HCT116 (cell line): ENCODE measurements at regions not wholly inside any gene's neighbourhood (a gene's known extent, or its start where the extent isn't known, plus 50 kb on each side); places are given as distances from the start of the nearest gene placed in this dataset.

Experiments
- ATAC-seq: fragments of 200-7000 bp; cut with Tn5 transposase; 2 replicates; pipeline ENCODE4 v1.9.1; 2020; ENCODE audit warnings: mild to moderate bottlenecking, moderate library complexity
- BruUV-seq: library from RNA; stranded (reverse); fragments of 400-500 nt; replicated peaks from 2 replicates; lab custom pipeline; 2021; lab: Mats Ljungman, UMichigan
- CTCF ChIA-PET: fragments of 300-600 bp; sonication (Branson Sonifier 250); formaldehyde crosslinking; loops from one replicate; lab custom pipeline; 2021; ENCODE audit warnings: antibody characterized with exemption; lab: Charles Lee
- POLR2A ChIA-PET: fragments of 300-600, 350-600 bp; sonication (Branson Sonifier 250); formaldehyde crosslinking; loops from one replicate; lab custom pipeline; 2021; ENCODE audit warnings: antibody characterized with exemption; lab: Charles Lee
- RAD21 ChIA-PET, 2 experiments: fragments of 300-600 bp; sonication (Branson Sonifier 250); formaldehyde crosslinking; loops; one replicate each; lab custom pipeline; 2023; ENCODE audit warnings: low total read pairs in 2 of 2; ENCODE audit not compliant: uncharacterized antibody in 2 of 2, unreplicated experiment in 2 of 2, low non-redundant PET in 1 of 2; lab: Charles Lee
- DNase-seq: peaks from one replicate; pipeline ENCODE4 v3.0.0-alpha.2; 2010; ENCODE audit warnings: low read depth, low spot score
- H2AFZ ChIP-seq: fragments of 200-600 bp; shearing (Covaris generic), sonication (generic); 2 replicates; pipeline ENCODE4 v1.6.1; 2017; ENCODE audit warnings: low read depth, mixed run types, mixed read lengths, antibody characterized with exemption, low read length; ENCODE audit not compliant: poor library complexity, severe bottlenecking
- H3K27ac ChIP-seq: 2 replicates; pipeline ENCODE4 v1.5.1; 2012; ENCODE audit warnings: low read depth, low read length
- H3K27me3 ChIP-seq: fragments of 200-600 bp; sonication (generic); 2 replicates; pipeline ENCODE4 v1.6.1; 2016; ENCODE audit warnings: mixed run types, low read length, mixed read lengths; ENCODE audit not compliant: insufficient read depth
- H3K36me3 ChIP-seq, 2 experiments: fragments of 200-500 bp in 1 of 2; fragments of 200-600 bp in 1 of 2; sonication (Bioruptor generic) in 1 of 2; sonication (generic) in 1 of 2; 2 replicates each; pipeline versions ENCODE4 v1.5.1 to v1.6.1; 2014 to 2016; ENCODE audit warnings: low read length in 2 of 2, inconsistent platforms in 1 of 2, mixed read lengths in 1 of 2, mixed run types in 1 of 2; ENCODE audit not compliant: insufficient read depth in 2 of 2, control insufficient read depth in 1 of 2
- H3K4me1 ChIP-seq, 2 experiments: fragments of 200-600 bp in 1 of 2; sonication (generic) in 1 of 2; 2 replicates each; pipeline versions ENCODE4 v1.5.1 to v1.6.1; 2012 to 2017; ENCODE audit warnings: low read length in 2 of 2, inconsistent platforms in 1 of 2, mild to moderate bottlenecking in 1 of 2, mixed read lengths in 1 of 2, mixed run types in 1 of 2, moderate library complexity in 1 of 2; ENCODE audit not compliant: insufficient read depth in 2 of 2, control insufficient read depth in 1 of 2
- H3K4me2 ChIP-seq: fragments of 200-600 bp; sonication (generic); 2 replicates; pipeline ENCODE4 v1.6.1; 2017; ENCODE audit warnings: mixed run types, low read length, mixed read lengths
- H3K4me3 ChIP-seq, 2 experiments: fragments of 200-600 bp in 1 of 2; sonication (generic) in 1 of 2; replicated peaks in 1 of 2; 2 replicates each; pipeline ENCODE4 v1.5.1; 2011 to 2016; ENCODE audit warnings: low read length in 2 of 2, control low read depth in 1 of 2, low read depth in 1 of 2, mild to moderate bottlenecking in 1 of 2, mixed read lengths in 1 of 2, mixed run types in 1 of 2
- H3K79me2 ChIP-seq: fragments of 200-600 bp; sonication (generic); 2 replicates; pipeline ENCODE4 v1.6.1; 2017; ENCODE audit warnings: mild to moderate bottlenecking, mixed run types, low read length, moderate library complexity, mixed read lengths; ENCODE audit not compliant: insufficient read depth
- H3K9ac ChIP-seq: fragments of 200-600 bp; sonication (generic); 2 replicates; pipeline ENCODE4 v1.6.1; 2016; ENCODE audit warnings: low read length, mixed read lengths
- H3K9me2 ChIP-seq: fragments of 200-600 bp; sonication (generic), shearing (Covaris generic); 2 replicates; pipeline ENCODE4 v1.6.1; 2017; ENCODE audit warnings: mixed run types, mild to moderate bottlenecking, moderate library complexity; ENCODE audit not compliant: insufficient read depth
- H3K9me3 ChIP-seq, 2 experiments: fragments of 200-500 bp in 1 of 2; fragments of 200-600 bp in 1 of 2; sonication (Bioruptor generic) in 1 of 2; sonication (generic) in 1 of 2; 2 replicates each; pipeline ENCODE4 v1.6.1; 2014 to 2017; ENCODE audit warnings: low read length in 2 of 2, mixed read lengths in 2 of 2, inconsistent platforms in 1 of 2, low read depth in 1 of 2, mild to moderate bottlenecking in 1 of 2, mixed run types in 1 of 2, moderate library complexity in 1 of 2; ENCODE audit not compliant: control insufficient read depth in 1 of 2, insufficient read depth in 1 of 2
- H4K20me1 ChIP-seq: fragments of 200-600 bp; sonication (generic), shearing (Covaris generic); 2 replicates; pipeline ENCODE4 v1.6.1; 2017; ENCODE audit warnings: mixed run types, mild to moderate bottlenecking, moderate library complexity; ENCODE audit not compliant: insufficient read depth
- CBX3 ChIP-seq: IDR thresholded peaks from 2 replicates; pipeline ENCODE4 v1.6.1; 2012; ENCODE audit warnings: low read depth
- CEBPB ChIP-seq: IDR thresholded peaks from 2 replicates; pipeline ENCODE4 v1.6.1; 2012; ENCODE audit warnings: low read depth
- EGR1 ChIP-seq: IDR thresholded peaks from 2 replicates; pipeline ENCODE4 v1.6.1; 2012; ENCODE audit warnings: low read depth
- ELF1 ChIP-seq: IDR thresholded peaks from 2 replicates; pipeline ENCODE4 v1.6.1; 2012; ENCODE audit warnings: low read depth, borderline replicate concordance
- EZH2 ChIP-seq: fragments of 200-600 bp; sonication (generic); IDR thresholded peaks from 2 replicates; pipeline ENCODE4 v1.6.1; 2017; ENCODE audit warnings: antibody characterized with exemption, mixed run types
- EZH2phosphoT487 ChIP-seq: fragments of 200-600 bp; IDR thresholded peaks from 2 replicates; pipeline ENCODE4 v1.6.1; 2018; ENCODE audit warnings: antibody characterized with exemption, borderline replicate concordance
- JUND ChIP-seq: IDR thresholded peaks from 2 replicates; pipeline ENCODE4 v1.6.1; 2012
- POLR2A ChIP-seq: IDR thresholded peaks from 2 replicates; pipeline ENCODE4 v1.7.0; 2011; ENCODE audit warnings: borderline replicate concordance; ENCODE audit not compliant: insufficient read depth, insufficient read length; ENCODE audit errors: extremely low read depth
- POLR2AphosphoS5 ChIP-seq: IDR thresholded peaks from 2 replicates; pipeline ENCODE4 v1.6.1; 2011; ENCODE audit warnings: mild to moderate bottlenecking, low read depth, low read length, moderate library complexity
- RAD21 ChIP-seq: IDR thresholded peaks from 2 replicates; pipeline ENCODE4 v1.6.1; 2012; ENCODE audit warnings: low read depth, mild to moderate bottlenecking
- SIN3A ChIP-seq: IDR thresholded peaks from 2 replicates; pipeline ENCODE4 v1.6.1; 2012; ENCODE audit warnings: low read depth
- SRF ChIP-seq: IDR thresholded peaks from 2 replicates; pipeline ENCODE4 v1.6.1; 2012; ENCODE audit warnings: low read depth
- YY1 ChIP-seq: IDR thresholded peaks from 2 replicates; pipeline ENCODE4 v1.6.1; 2011; ENCODE audit warnings: low read length, low read depth, moderate library complexity, mild to moderate bottlenecking; ENCODE audit not compliant: insufficient replicate concordance; ENCODE audit errors: extremely low read depth
- ZNF274 ChIP-seq: fragments of 200-500 bp; sonication (Bioruptor generic); IDR thresholded peaks from 2 replicates; pipeline ENCODE4 v1.6.1; 2014; ENCODE audit warnings: mild to moderate bottlenecking, low read depth, low read length, inconsistent platforms
- intact Hi-C: fragments of 100-400 bp; cut with micrococcal nuclease; formaldehyde crosslinking; loops from 2 replicates; pipeline ENCODE4 v1.10.0; 2022
- TF ChIP-seq, protein P1 (sequence below): IDR thresholded peaks from 2 replicates; pipeline ENCODE4 v1.6.1; 2012
- TF ChIP-seq, protein P2 (sequence below): IDR thresholded peaks from 2 replicates; pipeline ENCODE4 v1.6.1; 2012; ENCODE audit warnings: low read depth
- TF ChIP-seq, protein P3 (sequence below): IDR thresholded peaks from 2 replicates; pipeline ENCODE4 v1.6.1; 2011; ENCODE audit warnings: mild to moderate bottlenecking, low read length, moderate library complexity; ENCODE audit not compliant: insufficient replicate concordance; ENCODE audit errors: extremely low read depth

DNA sequence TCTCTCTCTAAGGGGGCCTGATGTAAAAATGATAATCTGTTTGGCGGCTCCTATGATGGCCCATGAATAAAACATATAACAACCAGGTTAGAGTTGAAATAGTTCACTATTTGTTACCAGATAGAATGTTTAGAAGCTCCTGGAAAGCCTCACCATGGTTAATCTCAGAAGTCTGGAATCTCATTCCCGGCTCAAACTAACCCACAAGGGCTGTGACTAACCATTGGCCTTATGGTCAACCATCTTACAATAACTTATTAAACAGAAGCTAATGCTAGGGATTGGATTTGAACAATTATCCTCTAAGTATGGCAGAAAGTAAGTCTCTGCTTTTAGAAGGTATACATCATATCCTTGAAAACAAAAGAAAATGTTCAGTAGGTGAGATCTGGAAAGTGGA, 134.1 kb upstream of the ADGRL2 start:
- Histone ChIP-seq H3K4me3 (no peak overlapping the region), H3K9me3 (no peaks in the 10 kb centered on the region), H3K9me2 (no peaks in the 10 kb centered on the region), H2AFZ (no peak overlapping the region), H3K27me3 (no peaks in the 10 kb centered on the region), H3K79me2 (no peaks in the 10 kb centered on the region), H3K4me2 (no peak overlapping the region), H4K20me1 (no peaks in the 10 kb centered on the region), H3K36me3 (no peaks in the 10 kb centered on the region), H3K9ac (no peak overlapping the region), H3K4me1 (no peaks in the 10 kb centered on the region), H3K27ac (no peak overlapping the region)
- ChIA-PET RAD21 (no interaction called here), CTCF (no interaction called here), POLR2A (no interaction called here)
- DNase-seq (no peak), ATAC-seq (no peak)
- intact Hi-C loops = no loop called here
- no peak for TF ChIP-seq ZNF274
- TF ChIP-seq SIN3A = no peak
- no peak for TF ChIP-seq YY1
- TF ChIP-seq EZH2 = no peak
- no peak for TF ChIP-seq EZH2phosphoT487
- no peak for TF ChIP-seq EGR1
- no peak for TF ChIP-seq POLR2A
- TF ChIP-seq CBX3 = no peak
- no peak for TF ChIP-seq JUND
- no peak for TF ChIP-seq CEBPB
- BruUV-seq = no TSS peak

DNA sequence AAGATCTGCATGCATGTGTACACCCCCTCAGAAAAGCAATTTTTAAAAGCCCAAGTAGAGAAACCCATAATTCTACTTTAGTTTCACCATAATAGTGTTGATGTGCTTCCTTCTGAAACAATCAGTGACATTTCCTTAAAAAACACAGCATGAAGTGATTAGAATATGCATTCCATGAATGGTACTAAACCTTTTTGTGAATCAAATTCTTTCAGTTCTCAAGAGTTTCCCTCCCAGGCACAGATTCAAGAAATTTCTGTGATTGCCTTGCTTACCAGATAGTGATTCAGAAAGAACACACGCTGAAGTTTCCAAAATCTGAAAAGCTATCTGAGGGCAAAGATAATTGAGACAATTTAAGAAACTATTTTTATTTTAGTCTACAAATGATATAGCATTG, 136.4 kb upstream of the ADGRL2 start:
- H3K36me3 ChIP-seq = no peaks in the 10 kb centered on the region

More for the DNA sequence above, 136.4 kb upstream of the ADGRL2 start:
- RAD21 ChIA-PET = no interaction called here
- Histone ChIP-seq H3K9me3 (no peaks in the 10 kb centered on the region), H3K27me3 (no peaks in the 10 kb centered on the region), H3K4me2 (no peak overlapping the region), H2AFZ (no peak overlapping the region), H3K79me2 (no peaks in the 10 kb centered on the region), H3K27ac (no peak overlapping the region), H4K20me1 (no peaks in the 10 kb centered on the region), H3K9me2 (no peaks in the 10 kb centered on the region), H3K4me1 (no peaks in the 10 kb centered on the region), H3K4me3 (no peak overlapping the region), H3K9ac (no peak overlapping the region)
- DNase-seq (no peak), ATAC-seq (no peak)
- POLR2A ChIA-PET = no interaction called here
- CTCF ChIA-PET = no interaction called here
- TF ChIP-seq, protein P1, sequence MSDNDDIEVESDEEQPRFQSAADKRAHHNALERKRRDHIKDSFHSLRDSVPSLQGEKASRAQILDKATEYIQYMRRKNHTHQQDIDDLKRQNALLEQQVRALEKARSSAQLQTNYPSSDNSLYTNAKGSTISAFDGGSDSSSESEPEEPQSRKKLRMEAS = no peak
- no peak for TF ChIP-seq CBX3
- no peak for TF ChIP-seq CEBPB
- TF ChIP-seq RAD21 = no peak
- no peak for TF ChIP-seq POLR2AphosphoS5
- TF ChIP-seq SIN3A = no peak
- TF ChIP-seq EGR1 = no peak
- TF ChIP-seq, protein P2, sequence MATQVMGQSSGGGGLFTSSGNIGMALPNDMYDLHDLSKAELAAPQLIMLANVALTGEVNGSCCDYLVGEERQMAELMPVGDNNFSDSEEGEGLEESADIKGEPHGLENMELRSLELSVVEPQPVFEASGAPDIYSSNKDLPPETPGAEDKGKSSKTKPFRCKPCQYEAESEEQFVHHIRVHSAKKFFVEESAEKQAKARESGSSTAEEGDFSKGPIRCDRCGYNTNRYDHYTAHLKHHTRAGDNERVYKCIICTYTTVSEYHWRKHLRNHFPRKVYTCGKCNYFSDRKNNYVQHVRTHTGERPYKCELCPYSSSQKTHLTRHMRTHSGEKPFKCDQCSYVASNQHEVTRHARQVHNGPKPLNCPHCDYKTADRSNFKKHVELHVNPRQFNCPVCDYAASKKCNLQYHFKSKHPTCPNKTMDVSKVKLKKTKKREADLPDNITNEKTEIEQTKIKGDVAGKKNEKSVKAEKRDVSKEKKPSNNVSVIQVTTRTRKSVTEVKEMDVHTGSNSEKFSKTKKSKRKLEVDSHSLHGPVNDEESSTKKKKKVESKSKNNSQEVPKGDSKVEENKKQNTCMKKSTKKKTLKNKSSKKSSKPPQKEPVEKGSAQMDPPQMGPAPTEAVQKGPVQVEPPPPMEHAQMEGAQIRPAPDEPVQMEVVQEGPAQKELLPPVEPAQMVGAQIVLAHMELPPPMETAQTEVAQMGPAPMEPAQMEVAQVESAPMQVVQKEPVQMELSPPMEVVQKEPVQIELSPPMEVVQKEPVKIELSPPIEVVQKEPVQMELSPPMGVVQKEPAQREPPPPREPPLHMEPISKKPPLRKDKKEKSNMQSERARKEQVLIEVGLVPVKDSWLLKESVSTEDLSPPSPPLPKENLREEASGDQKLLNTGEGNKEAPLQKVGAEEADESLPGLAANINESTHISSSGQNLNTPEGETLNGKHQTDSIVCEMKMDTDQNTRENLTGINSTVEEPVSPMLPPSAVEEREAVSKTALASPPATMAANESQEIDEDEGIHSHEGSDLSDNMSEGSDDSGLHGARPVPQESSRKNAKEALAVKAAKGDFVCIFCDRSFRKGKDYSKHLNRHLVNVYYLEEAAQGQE = no peak
- TF ChIP-seq, protein P3, sequence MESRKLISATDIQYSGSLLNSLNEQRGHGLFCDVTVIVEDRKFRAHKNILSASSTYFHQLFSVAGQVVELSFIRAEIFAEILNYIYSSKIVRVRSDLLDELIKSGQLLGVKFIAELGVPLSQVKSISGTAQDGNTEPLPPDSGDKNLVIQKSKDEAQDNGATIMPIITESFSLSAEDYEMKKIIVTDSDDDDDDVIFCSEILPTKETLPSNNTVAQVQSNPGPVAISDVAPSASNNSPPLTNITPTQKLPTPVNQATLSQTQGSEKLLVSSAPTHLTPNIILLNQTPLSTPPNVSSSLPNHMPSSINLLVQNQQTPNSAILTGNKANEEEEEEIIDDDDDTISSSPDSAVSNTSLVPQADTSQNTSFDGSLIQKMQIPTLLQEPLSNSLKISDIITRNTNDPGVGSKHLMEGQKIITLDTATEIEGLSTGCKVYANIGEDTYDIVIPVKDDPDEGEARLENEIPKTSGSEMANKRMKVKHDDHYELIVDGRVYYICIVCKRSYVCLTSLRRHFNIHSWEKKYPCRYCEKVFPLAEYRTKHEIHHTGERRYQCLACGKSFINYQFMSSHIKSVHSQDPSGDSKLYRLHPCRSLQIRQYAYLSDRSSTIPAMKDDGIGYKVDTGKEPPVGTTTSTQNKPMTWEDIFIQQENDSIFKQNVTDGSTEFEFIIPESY = no peak
- no peak for TF ChIP-seq SRF
- no peak for TF ChIP-seq JUND
- no peak for TF ChIP-seq ELF1
- no peak for TF ChIP-seq YY1
- no peak for TF ChIP-seq ZNF274
- BruUV-seq = no TSS peak
- intact Hi-C loops = no loop called here
